Activated CD4-positive, alpha-beta T cell treated with anti-CD3 and anti-CD28 coated beads for 1 hour (primary cell): ENCODE measurements at regions not wholly inside any gene's neighbourhood (a gene's known extent, or its start where the extent isn't known, plus 50 kb on each side); places are given as distances from the start of the nearest gene placed in this dataset.

Experiments
- DNase-seq: peaks from one replicate; pipeline ENCODE4 v3.0.0-alpha.2; 2020

DNA sequence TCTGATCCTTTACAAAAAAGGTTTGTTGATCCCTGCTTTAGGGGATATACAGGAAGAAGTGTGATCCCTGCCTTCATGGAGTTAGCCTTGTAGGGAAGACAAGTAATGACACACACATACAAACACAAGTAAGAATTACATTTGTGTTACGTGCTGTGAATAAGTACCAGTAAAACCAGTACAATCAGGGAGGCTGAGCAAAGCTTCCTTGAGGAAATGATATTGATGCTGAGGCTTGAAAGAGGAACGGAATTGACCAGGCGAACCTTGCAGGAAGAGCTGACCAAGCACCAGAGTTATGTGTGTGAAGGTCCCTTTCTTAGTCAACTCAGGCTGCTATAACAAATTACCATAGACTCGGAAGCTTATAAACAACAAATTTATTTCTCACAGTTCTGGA, 83.6 kb upstream of the CACUL1 start:
- no peak for DNase-seq

DNA sequence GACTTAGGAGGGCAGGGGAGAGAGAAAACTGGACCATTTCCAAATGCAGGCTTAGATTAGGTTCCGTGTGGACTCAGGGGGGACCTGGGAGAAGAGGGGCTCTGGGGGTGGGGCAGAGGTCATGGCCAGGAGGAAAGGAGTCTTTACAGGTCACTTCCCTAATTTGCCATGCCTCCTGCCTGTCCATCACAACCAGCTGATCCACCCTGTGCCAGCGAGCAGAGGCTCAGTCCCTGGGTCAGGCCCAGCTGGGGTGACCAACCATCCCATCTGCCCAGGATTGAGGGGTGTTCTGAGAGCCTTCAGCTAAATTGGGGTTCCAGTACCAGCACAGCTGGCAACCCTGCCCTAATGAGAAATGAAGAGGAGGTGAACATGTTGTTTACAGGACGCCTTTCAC, 84.6 kb upstream of the CACUL1 start:
- no peak for DNase-seq

DNA sequence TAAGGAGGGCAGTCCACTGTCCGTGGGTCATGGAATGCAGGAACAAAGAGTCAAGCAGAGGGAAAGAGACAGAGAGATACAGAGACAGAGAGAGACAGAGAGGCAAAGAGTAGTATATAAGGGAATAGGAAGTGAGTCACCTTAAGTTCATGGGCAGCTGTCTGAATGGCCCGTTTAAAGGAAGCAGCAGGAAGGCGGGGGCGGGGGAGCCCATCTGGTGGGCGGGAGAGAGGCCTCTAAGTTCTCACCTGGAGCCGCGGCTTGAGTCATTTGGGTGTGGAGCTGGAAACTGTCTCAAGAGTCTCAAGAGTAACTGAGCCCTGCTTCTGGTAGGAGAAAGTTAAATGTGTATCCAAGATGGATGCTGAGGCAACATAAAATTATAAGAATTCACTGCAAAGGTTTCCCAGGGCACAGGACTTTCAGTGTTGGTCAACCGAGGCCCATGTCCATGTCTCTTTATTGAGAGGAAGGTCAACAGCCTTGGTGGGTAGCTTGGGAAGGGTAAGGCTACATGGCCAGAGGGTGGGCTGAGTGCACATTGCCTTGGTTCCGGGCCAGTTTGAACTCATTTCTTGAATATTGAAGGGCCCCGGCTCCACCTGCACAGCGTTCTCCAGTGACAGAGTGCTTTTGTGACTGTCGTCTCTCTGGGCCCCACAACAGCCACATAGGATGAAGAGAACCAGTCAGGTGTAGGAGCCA, 85.5 kb upstream of the CACUL1 start:
- DNase-seq, result no peak

DNA sequence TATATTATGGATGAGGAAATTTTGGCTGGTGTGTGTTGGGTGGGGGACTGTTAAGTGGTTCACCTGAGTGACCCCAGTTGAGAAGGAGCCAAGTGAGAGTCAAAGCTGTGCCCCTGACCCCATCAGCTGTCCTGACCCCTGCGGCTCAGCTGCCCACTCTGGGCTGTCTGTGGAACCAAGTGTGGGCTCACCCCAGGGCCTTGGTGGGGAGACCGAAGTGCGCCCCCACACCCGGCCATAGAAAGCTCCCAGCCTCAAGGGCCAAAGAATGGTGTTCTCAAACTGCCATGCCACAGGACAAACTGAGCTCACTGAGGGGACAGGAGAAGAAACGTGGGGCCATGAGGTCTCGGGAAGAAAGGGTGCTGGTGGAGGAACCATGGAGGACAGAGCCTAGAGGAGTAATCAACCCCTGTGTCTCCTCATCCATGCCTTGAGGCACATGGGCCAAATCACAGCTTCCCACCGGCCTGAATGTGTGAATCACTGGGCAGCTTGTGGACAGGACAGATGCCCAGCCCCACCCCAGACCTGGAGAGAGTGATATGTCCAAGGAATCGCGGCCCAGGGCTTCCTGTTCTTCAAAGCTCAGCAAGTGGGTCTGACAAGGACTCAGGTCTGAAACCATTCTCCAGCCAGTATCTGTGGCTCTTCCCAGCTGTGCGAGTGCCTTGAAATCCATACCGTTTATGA, 86.2 kb upstream of the CACUL1 start:
- DNase-seq, result no peak

DNA sequence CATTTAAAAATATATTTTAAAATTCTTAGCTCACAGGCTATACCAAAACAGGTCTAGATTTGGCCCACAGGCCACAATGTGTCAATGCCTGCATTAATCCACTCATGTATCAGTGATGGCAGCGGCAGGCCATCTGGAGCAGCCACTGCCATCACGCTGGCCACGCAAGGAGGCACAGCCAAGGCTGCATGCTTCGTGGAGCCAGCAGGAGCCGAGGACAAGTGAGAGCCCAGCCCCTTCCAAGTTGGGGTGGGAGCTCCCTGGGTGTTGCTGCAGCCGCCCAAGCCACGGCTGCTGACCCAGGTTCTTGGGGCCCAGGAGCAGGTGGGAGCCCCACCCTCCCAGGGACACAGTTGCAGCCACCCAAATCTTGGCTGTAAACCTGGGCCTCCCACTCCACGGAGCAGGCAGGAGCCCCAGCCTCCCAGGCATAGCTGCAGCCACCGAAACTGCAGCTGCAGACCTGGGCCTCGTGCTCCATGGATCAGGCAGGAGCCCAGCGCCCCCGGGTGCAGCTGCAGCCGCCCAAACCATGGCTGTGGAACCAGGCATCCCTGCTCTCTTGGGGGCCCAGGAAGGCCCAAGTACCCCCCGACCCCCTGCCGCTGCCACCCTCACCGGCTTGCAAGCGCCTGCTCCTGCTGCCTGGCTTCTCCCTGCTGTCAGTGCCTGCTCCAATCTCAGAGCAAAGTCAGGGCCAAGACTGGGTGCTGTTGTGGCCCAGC, 87.3 kb upstream of the CACUL1 start:
- DNase-seq, result no peak

DNA sequence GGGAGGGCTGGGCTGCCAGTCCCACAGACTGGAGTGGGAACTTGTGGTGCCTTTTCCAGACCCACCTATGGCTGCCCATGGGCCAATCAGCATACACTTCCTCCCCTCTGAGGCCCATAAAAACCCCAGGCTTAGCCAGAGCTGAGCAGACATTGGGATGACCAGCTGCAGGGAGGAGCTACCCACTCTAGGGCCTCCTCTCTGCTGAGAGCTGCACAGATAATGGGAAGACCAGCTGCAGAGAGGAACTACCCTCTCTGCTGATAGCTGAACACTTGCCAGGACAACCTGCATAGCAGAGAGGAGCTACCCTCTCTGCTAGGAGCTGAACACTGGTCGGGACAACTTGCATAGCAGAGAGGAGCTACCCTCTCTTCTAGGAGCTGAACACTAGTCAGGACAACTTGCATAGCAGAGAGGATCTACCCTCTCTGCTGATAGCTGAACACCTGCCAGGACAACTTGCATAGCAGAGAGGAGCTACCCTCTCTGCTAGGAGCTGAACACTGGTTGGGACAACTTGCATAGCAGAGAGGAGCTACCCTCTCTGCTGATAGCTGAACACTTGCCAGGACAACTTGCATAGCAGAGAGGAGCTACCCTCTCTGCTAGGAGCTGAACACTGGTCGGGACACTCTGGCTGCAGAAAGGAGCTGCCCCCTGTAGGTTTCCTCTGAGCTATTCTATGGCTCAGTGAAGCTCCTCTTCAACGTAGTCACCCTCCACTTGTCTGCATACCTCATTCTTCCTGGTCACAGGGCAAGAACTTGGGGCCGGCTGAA, 88.3 kb upstream of the CACUL1 start:
- no peak for DNase-seq

DNA sequence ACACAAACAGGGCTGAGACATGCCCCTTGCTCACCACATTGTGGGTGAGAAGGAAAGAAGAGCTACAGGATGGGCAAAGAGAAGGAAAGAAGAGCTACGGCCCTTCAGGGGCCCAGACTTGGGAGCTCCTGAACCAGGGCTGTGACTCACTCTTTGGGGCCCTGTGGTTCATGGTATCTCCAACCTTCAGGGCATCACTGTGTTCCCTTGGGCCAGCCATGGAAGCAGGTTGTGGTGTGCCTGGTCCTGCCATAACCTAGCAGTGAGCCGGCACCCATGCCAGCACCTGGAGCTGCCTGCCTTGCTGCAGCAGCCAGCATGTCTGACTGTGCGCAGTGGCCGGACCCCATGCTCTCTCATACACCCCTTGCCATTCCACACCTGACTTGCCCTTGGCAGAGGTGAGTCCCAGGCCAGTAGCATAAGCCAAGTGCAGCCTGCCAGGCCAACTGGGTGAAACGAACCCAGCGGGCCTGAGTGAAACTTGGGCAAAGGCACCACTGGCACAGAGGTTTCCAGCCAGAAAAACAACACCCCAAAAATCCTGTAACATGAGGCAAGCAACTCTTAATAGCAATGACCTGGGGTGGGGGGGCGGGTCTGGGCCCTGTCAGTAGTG, 89.0 kb upstream of the CACUL1 start:
- no peak for DNase-seq

DNA sequence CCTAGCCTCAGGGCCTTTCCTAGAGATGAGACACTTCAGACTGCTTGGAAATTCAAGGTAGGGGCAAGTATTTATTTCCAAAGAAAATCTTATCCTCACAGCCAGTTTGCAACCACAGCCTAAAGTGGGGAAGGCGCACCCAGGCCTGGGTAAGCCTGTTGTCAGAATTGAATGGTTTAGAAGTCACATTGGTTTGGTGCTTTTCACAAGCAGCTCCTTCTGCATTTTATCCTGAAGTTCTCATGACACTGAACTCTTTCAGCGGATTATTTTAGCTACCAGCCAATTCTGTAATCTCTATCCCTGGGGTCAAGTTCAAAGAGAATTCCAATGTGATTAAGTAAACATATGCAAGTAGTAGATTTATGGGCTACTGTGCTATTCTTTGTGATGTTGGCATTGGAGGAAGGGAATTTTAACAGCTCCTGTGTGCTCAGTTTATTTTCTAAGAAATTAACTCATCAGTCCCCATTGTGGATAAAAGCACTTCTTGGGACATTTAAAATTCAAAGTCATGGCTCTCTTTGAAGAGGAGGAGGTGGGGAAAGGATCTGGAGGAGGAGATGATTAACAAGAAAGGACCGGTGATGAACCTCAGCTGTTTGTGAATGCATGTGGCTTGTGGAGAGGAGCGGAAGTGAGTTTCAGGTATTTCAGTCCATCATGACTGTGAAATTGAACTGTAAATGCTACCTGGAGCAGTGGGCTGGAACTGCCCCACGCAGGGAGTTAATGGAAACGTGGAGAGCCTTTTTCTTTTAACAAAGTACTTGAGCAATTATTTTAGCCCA, 90.2 kb upstream of the CACUL1 start:
- no peak for DNase-seq

DNA sequence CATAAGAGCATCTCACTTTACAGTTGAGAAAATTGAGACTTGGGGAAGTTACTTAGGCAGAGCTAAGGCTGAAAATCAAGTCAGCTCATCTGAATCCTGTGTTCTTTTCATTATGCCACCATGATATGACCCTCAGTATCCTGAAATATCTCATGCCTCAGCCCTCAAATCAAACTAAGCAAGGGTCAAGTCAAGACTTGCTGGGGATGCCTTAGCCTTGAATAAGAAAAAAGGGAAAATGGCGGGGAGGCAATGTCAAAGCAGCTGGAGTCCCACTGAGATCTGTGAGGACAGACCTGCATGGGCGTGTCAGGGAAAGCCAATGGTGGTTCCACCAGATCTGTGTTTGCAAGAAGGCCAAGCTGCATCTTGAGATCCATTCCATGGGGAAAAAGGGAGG, 91.0 kb upstream of the CACUL1 start:
- DNase-seq, result no peak

DNA sequence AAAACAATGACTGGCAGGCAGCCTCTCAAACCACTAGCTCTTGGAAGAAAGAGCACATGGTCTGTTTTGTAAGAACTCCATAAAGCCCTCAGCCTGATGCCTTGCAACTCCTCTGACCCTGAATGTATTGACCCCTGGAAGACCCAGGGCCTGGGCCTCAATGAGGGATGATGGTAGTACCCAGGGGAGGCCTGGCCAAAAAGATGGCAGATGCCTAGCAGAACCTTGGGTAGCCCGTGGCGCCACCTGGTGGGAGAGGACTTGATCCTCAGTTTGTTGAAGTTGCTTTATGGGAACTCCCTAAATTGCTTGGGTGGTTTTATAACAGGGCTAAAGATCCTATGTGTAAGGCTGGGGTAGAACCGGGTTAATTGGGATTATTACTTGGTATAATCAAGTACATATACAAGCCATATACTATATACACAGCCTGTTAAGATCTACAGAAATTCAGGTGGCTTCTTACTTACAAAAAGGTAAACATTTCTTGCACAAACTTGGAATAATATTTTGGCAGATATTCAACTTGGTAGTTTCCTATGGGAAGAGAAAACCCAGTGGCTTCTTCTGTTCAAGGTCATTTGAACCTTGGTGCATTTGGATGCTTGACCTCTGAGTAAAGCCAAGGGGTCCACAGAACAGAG, 95.8 kb upstream of the CACUL1 start:
- peak; percentile 35 for DNase-seq

DNA sequence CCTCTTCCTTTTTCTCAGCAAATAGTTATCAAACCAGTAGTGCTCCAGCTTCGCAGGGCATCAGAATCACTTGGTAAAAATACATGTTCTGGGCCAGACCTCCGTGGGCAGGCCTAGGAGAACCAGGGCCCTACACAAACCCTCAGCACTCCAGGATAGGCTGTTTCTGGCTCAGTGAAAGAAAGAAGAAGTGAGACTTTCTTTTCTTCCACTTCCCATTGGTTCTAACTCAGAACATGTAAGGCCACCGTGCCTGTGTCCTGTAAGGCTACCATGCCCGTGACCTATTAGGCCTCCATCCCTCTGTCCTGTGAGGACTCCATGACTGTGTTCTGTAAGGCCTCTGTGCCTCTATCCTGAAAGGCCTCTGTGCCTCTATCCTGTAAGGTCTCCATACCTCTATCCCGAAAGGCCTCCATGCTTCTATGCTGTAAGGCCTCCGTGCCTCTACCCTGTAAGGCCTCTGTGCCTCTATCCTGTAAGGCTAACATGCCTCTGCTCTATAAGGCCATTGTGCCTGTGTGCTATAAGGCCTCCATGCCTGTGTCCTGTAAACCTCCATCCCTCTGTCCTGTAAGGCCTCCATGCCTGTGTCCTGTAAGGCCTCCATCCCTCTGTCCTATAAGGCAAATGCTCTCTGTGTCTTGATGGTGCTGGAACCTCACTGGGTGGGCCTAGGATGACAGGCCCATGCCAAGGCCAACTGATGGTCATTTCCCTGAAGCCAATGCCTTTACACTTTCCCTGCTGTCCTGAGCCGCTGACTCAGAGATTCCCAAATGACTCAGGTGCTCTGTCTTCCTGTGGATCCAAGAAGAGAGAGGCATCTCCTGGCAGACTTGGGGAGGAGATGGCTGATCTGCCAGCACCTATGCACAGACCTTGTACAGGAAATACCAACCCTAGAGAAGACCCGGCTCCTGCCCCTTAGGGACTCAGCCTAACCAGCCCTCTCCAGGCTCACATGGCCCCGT, 96.6 kb upstream of the CACUL1 start:
- DNase-seq, result no peak

DNA sequence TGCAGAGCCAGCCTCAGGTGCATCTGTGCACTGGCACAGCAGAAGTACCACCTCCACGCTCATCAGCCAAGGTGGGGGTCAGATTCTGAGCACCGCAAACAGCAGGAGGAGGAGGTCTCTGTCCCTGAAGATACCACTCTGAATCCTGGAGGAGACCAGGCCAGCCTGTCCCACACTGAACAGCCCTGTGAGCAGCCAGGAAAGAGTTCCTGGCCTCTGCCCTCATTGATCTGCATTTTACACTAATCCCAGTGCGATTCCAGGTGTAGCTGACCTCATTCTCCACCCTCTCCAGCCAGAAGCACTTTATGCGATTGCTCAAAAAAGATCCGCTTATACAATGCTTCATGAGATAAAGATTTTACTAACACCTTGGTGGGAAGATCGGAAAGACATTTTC, 99.1 kb upstream of the CACUL1 start:
- DNase-seq, result no peak

DNA sequence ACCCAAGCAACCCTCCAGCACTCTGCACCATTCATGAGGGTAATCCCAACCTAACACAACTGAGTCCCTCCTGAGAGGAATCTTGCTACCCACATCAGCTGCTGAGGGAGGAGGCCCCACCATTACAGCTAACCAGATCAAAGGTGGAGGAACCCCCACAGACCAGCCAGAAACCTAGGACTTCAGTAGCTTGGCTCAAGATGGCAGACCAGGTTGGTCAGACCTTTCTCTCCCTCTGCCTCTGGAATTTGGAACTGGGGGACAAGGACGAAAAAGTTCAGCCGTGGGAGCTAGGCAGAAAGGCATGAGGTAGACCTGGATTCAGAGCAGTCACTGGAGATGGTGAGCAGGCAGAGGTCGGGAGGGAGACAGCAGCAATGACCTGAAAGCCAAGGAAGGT, 101.3 kb upstream of the CACUL1 start:
- no peak for DNase-seq

DNA sequence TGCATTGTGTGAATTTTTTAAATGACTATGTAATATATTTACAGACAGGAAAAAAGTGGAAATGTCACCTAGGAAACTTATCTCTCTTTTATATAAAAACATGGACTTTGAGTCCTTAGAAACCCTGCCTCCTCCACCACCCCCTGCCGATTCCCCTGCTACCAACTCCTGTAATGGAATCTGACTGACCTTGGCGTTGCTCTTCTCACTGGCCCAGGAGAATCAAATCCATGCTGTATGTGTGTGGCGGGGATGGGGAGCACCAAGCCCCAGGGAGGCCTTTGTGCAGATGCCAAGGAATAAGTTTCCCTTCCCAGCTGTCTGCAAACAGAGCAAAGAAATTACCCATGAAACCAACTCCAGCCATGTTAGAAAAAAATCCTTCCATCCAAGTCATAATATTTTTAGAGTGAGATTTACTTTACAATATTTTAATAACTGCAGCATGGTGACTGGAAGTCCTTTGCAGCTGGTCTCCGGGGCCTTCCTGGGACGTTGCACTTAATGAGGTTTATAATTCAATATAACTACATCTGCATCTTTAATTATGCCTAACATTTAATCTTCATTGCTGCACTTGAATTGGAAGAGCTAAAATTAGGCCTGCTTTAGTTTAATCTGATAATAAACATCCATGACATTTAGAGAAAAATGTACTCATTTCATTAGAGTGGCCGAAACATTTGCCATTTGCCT, 111.4 kb upstream of the CACUL1 start:
- no peak for DNase-seq

DNA sequence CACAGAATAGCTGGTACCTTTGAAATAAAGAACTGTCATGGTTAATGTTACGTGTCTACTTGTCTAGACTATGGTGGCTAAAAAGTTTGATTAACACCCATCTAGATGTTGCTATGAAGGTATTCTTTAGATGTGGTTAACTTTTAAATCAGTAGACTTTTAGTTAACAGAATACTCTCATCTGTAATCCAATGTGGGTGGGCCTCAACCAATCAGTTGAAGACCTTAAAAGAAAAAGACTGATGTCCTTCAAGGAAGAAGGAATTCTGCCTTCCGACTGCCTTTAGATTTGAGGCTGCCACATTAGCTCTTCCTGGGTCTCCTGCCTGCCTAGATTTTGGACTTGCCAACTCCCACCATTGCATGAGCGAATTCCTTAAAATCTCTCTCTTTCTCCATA, 113.0 kb upstream of the CACUL1 start:
- no peak for DNase-seq

DNA sequence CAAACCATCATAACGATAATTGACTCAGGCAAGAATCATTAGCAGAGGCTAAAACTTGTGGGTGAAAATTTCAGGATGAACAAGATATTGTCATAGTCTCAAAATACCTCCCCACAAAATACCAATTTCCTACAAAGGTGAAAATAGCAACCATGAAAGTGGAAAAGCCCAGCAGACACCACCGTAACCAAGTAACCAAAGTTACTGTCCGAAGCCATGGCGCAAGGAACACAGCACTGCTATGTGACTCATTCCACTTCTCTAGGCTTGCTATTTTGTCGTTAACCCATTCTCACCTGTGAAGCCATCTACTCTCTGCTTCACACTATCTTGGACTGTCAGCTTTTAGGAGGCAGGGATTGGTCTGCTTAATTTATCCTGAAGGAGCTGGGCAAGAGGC, 113.8 kb upstream of the CACUL1 start:
- no peak for DNase-seq

DNA sequence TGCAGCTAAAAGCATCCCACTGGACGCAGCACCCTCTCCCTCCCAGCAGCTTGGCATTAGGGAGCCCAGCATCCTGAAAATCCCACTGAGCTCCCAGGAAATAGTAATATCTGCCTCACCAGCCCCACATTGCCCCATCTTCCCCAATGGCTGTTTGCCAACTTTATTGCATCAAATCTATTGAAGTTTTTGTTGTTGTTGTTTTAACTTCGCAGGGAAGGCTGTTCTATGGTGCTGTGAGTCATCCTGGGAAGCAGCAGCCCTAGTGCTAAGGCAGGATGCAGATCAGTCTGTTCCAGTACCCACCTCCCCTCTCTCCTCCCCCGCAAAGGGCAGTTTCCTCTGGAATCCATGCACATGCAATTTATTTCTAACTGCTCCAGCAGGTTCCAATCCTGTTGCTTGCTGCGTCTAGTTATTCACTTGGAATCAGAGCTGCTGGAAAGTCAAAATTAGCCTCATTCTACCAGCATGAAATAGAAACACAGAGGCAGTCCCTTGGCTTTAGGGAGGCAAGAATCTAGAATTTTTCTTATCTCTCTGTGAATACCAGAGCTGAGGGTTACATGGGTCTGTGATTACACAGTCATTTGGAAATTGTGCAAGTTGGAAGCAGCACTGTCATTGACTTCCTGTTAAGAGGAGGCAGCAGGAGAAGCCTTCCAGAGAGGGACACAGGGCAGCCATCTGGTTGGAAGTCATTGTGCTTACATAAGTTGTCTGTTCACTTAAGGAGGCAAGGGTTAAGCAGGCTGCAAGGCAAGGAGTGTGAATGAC, 115.9 kb upstream of the CACUL1 start:
- DNase-seq, result no peak

DNA sequence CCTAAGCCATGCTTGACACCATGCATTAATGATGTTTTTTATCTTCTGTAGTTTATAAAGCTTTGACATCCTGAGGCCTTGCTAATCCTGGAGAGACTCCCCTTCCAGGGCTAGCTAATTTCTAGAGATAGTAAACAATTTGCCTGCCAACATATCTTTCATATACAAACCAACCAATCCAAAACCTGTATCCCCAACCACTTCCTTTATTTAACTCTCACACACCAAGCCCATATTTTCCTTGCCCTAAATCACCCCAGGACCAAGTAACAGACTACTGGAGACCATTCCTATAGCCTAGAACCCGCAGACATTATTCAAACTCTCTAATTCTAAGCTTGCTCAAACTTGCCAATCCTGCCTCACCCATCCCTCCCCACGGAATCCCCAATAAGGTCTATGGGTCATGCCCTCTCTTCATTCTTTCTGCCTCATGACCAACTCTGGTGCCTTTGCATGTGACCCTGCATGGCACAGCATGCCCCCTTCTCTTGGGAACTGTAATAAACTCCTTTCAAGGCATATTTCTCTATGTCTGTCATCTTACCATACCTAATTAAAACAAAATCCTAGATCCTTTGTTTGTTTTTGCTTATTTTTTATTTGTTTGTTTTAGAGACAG, 116.6 kb upstream of the CACUL1 start:
- DNase-seq, result no peak
